ENCODE measurements at regions not wholly inside any gene's neighbourhood (a gene's known extent, or its start where the extent isn't known, plus 50 kb on each side); places are given as distances from the start of the nearest gene placed in this dataset.

GRCh38 chr13:65912516-65912915, 1317.6 kb downstream of the PCDH9 start:
- TF ChIP-seq CTCF (IDR thresholded peaks at IDR 0.05) (no peak), ZFX (IDR thresholded peaks at IDR 0.05; ENCODE audit: borderline replicate concordance) (no peak)

All from 22Rv1 (cell line).